Trophoblast cell (in vitro differentiated cells and primary cell): ENCODE measurements at regions not wholly inside any gene's neighbourhood (a gene's known extent, or its start where the extent isn't known, plus 50 kb on each side); places are given as distances from the start of the nearest gene placed in this dataset.

Source experiments
- DNase-seq, 2 donors: peaks; one replicate each; pipeline ENCODE4 v3.0.0-alpha.2; 2016
- H2AFZ ChIP-seq: 2 replicates; pipeline ENCODE4 v1.6.1; 2013; ENCODE audit warnings: low read length, moderate library complexity, mild to moderate bottlenecking; ENCODE audit not compliant: insufficient read depth, poor library complexity
- H2AK5ac ChIP-seq: 2 replicates; pipeline ENCODE4 v1.6.1; 2013; ENCODE audit warnings: mild to moderate bottlenecking, low read length
- H2BK120ac ChIP-seq: 2 replicates; pipeline ENCODE4 v1.6.1; 2013; ENCODE audit warnings: low read length, mild to moderate bottlenecking, moderate library complexity; ENCODE audit not compliant: insufficient read depth, poor library complexity
- H2BK12ac ChIP-seq: 2 replicates; pipeline ENCODE4 v1.6.1; 2013; ENCODE audit warnings: mild to moderate bottlenecking, low read length, moderate library complexity
- H2BK5ac ChIP-seq: 2 replicates; pipeline ENCODE4 v1.6.1; 2013; ENCODE audit warnings: low read length, low read depth, moderate library complexity, mild to moderate bottlenecking; ENCODE audit not compliant: poor library complexity
- H3K14ac ChIP-seq: 2 replicates; pipeline ENCODE4 v1.6.1; 2013; ENCODE audit warnings: mild to moderate bottlenecking, low read length
- H3K18ac ChIP-seq: 2 replicates; pipeline ENCODE4 v1.6.1; 2013; ENCODE audit warnings: mild to moderate bottlenecking, low read length
- H3K23ac ChIP-seq: 2 replicates; pipeline ENCODE4 v1.6.1; 2013; ENCODE audit warnings: low read length
- H3K27ac ChIP-seq: 2 replicates; pipeline ENCODE4 v1.5.1; 2013; ENCODE audit warnings: low read depth, mild to moderate bottlenecking, inconsistent platforms, low read length, moderate library complexity
- H3K27me3 ChIP-seq: 2 replicates; pipeline ENCODE4 v1.6.1; 2013; ENCODE audit warnings: inconsistent platforms, mild to moderate bottlenecking, low read length, moderate library complexity; ENCODE audit not compliant: insufficient read depth
- H3K36me3 ChIP-seq, 2 experiments: 1 replicate in 1 of 2; 2 replicates in 1 of 2; pipeline ENCODE4 v1.6.1; 2013; ENCODE audit warnings: low read length in 2 of 2, mild to moderate bottlenecking in 2 of 2, moderate library complexity in 1 of 2; ENCODE audit not compliant: insufficient read depth in 2 of 2, control insufficient read depth in 1 of 2
- H3K4ac ChIP-seq: 2 replicates; pipeline ENCODE4 v1.6.1; 2013; ENCODE audit warnings: low read depth, mild to moderate bottlenecking, low read length, moderate library complexity
- H3K4me1 ChIP-seq, 2 experiments: 1 replicate in 1 of 2; 2 replicates in 1 of 2; pipeline ENCODE4 v1.6.1; 2013; ENCODE audit warnings: low read length in 2 of 2, mild to moderate bottlenecking in 2 of 2, moderate library complexity in 1 of 2; ENCODE audit not compliant: insufficient read depth in 2 of 2, control insufficient read depth in 1 of 2
- H3K4me2 ChIP-seq: 2 replicates; pipeline ENCODE4 v1.6.1; 2013; ENCODE audit warnings: inconsistent platforms, mild to moderate bottlenecking, low read length, moderate library complexity
- H3K4me3 ChIP-seq: 2 replicates; pipeline ENCODE4 v1.5.1; 2013; ENCODE audit warnings: mild to moderate bottlenecking, low read depth, low read length, inconsistent platforms
- H3K79me1 ChIP-seq: one replicate; pipeline ENCODE4 v1.6.1; 2013; ENCODE audit warnings: low read length
- H3K79me2 ChIP-seq: 2 replicates; pipeline ENCODE4 v1.6.1; 2013; ENCODE audit warnings: low read length, mild to moderate bottlenecking; ENCODE audit not compliant: control insufficient read depth, insufficient read depth, poor library complexity
- H3K9ac ChIP-seq: 2 replicates; pipeline ENCODE4 v1.6.1; 2013; ENCODE audit warnings: mild to moderate bottlenecking, low read length
- H3K9me3 ChIP-seq: 2 replicates; pipeline ENCODE4 v1.6.1; 2013; ENCODE audit warnings: low read depth, mild to moderate bottlenecking, control low read depth, inconsistent platforms, low read length; ENCODE audit not compliant: insufficient read depth
- H4K12ac ChIP-seq: 2 replicates; pipeline ENCODE4 v1.6.1; 2013; ENCODE audit warnings: low read depth, mild to moderate bottlenecking, low read length, moderate library complexity
- H4K8ac ChIP-seq: 2 replicates; pipeline ENCODE4 v1.6.1; 2013; ENCODE audit warnings: low read depth, mild to moderate bottlenecking, low read length, moderate library complexity
- H4K91ac ChIP-seq: one replicate; pipeline ENCODE4 v1.6.1; 2013; ENCODE audit warnings: low read depth, mild to moderate bottlenecking, low read length, moderate library complexity
- WGBS: extraction: QIAGEN DNeasy Blood & Tissue Kit; methylation state at CpG from one replicate; pipeline ENCODE4 v1.1.7; 2013; ENCODE audit warnings: missing lambda C conversion rate; ENCODE audit not compliant: insufficient read length, insufficient coverage; ENCODE audit errors: extremely low coverage; 5-methylcytosine and 5-hydroxymethylcytosine counted together

GRCh38 chr5:106172681-106173532, 1497.8 kb downstream of the EFNA5 start:
- Histone ChIP-seq H3K9me3 (peaks cover 2% of the 10 kb centered on the region), H2BK5ac (no peak overlapping the region), H3K4me3 (no peak overlapping the region), H4K12ac (no peak overlapping the region), H3K9ac (no peak overlapping the region), H3K4ac (no peak overlapping the region), H3K4me2 (no peak overlapping the region), H3K79me2 (no peaks in the 10 kb centered on the region), H2BK12ac (no peak overlapping the region), H3K36me3 (no peaks in the 10 kb centered on the region), H3K14ac (no peak overlapping the region), H2BK120ac (no peak overlapping the region), H3K79me1 (no peaks in the 10 kb centered on the region), H2AK5ac (no peak overlapping the region), H4K8ac (no peak overlapping the region), H3K4me1 (no peaks in the 10 kb centered on the region), H4K91ac (no peak overlapping the region), H3K27me3 (no peaks in the 10 kb centered on the region), H2AFZ (no peak overlapping the region), H3K18ac (no peak overlapping the region), H3K23ac (no peak overlapping the region), H3K27ac (no peak overlapping the region)
- peak in 1 of 2 donors; percentile 10 for DNase-seq
- no CpG with 5 or more reads among the region's 7 CpGs for WGBS

- Histone ChIP-seq H3K27ac (peak overlapping the region; percentile 74), H4K91ac (no peak overlapping the region), H4K12ac (no peak overlapping the region), H3K9me3 (peaks cover 2% of the 10 kb centered on the region), H2AK5ac (no peak overlapping the region), H3K18ac (no peak overlapping the region), H3K4me2 (no peak overlapping the region), H3K36me3 (no peaks in the 10 kb centered on the region), H2BK120ac (no peak overlapping the region), H3K4me1 (no peaks in the 10 kb centered on the region), H3K79me1 (no peaks in the 10 kb centered on the region), H3K79me2 (no peaks in the 10 kb centered on the region), H4K8ac (no peak overlapping the region), H2AFZ (no peak overlapping the region), H2BK12ac (no peak overlapping the region), H3K14ac (no peak overlapping the region), H3K9ac (no peak overlapping the region), H3K4me3 (no peak overlapping the region), H3K4ac (no peak overlapping the region), H3K27me3 (no peaks in the 10 kb centered on the region), H3K23ac (no peak overlapping the region), H2BK5ac (no peak overlapping the region)
- peak; percentile 1 to 85 for DNase-seq
- WGBS, result no CpG with 5 or more reads among the region's 2 CpGs
Observed at GRCh38 chr5:106171708-106172107, 1499.0 kb downstream of the EFNA5 start.

GRCh38 chr5:106171132-106171531, 1499.6 kb downstream of the EFNA5 start:
- Histone ChIP-seq H3K18ac (no peak overlapping the region), H3K9me3 (peaks cover 2% of the 10 kb centered on the region)

GRCh38 chr5:106167766-106168165, 1503.0 kb downstream of the EFNA5 start:
- no peak overlapping the region for H2AK5ac ChIP-seq
- H4K8ac ChIP-seq, result no peak overlapping the region
- H3K4ac ChIP-seq, result no peak overlapping the region
- no peak overlapping the region for H4K91ac ChIP-seq
- no peak overlapping the region for H2BK120ac ChIP-seq
- no peaks in the 10 kb centered on the region for H3K4me1 ChIP-seq
- H3K36me3 ChIP-seq, result no peaks in the 10 kb centered on the region
- no peak overlapping the region for H3K23ac ChIP-seq
- no peak overlapping the region for H2BK5ac ChIP-seq
- no peak overlapping the region for H2AFZ ChIP-seq
- DNase-seq, result no peak
- no peak overlapping the region for H4K12ac ChIP-seq
- H3K79me2 ChIP-seq, result no peaks in the 10 kb centered on the region
- H3K18ac ChIP-seq, result no peak overlapping the region
- H3K27ac ChIP-seq, result no peak overlapping the region
- H3K4me3 ChIP-seq, result no peak overlapping the region
- no peaks in the 10 kb centered on the region for H3K27me3 ChIP-seq
- no peak overlapping the region for H2BK12ac ChIP-seq
- no peak overlapping the region for H3K9ac ChIP-seq
- no peaks in the 10 kb centered on the region for H3K79me1 ChIP-seq
- H3K9me3 ChIP-seq, result peaks cover 5% of the 10 kb centered on the region
- H3K14ac ChIP-seq, result no peak overlapping the region
- no CpG with 5 or more reads among the region's 1 CpG for WGBS
- no peak overlapping the region for H3K4me2 ChIP-seq

More at GRCh38 chr5:106171132-106171531, 1499.6 kb downstream of the EFNA5 start:
- no peak overlapping the region for H2AK5ac ChIP-seq
- no peak overlapping the region for H2BK5ac ChIP-seq
- no peaks in the 10 kb centered on the region for H3K79me2 ChIP-seq
- no peak overlapping the region for H3K23ac ChIP-seq
- no peaks in the 10 kb centered on the region for H3K36me3 ChIP-seq
- no peak overlapping the region for H2BK12ac ChIP-seq
- H3K27ac ChIP-seq, result no peak overlapping the region
- no peak overlapping the region for H3K14ac ChIP-seq
- H3K79me1 ChIP-seq, result no peaks in the 10 kb centered on the region
- no peak for DNase-seq
- no peak overlapping the region for H3K4me3 ChIP-seq
- H3K4me1 ChIP-seq, result no peaks in the 10 kb centered on the region
- H4K8ac ChIP-seq, result no peak overlapping the region
- no peak overlapping the region for H3K4ac ChIP-seq
- H2BK120ac ChIP-seq, result no peak overlapping the region
- no peak overlapping the region for H3K9ac ChIP-seq
- H2AFZ ChIP-seq, result no peak overlapping the region
- no peak overlapping the region for H4K91ac ChIP-seq
- no peak overlapping the region for H3K4me2 ChIP-seq
- no peaks in the 10 kb centered on the region for H3K27me3 ChIP-seq
- no peak overlapping the region for H4K12ac ChIP-seq
